GM18499 (cell line): ENCODE measurements at regions not wholly inside any gene's neighbourhood (a gene's known extent, or its start where the extent isn't known, plus 50 kb on each side); places are given as distances from the start of the nearest gene placed in this dataset.
A peak's percentile ranks its signal among the peaks of the same experiment; 100 is the strongest.
"Not testable (repeated sequence)": the region's sequence is repeated elsewhere in the genome, so short reads cannot be mapped to it uniquely, and the experiment has no call there.

Experiments used
- ATAC-seq: cut with Tn5 transposase; IDR thresholded peaks from one replicate; pipeline ENCODE4 v1.9.1; 2021; ENCODE audit warnings: moderate number of reproducible peaks; ENCODE audit not compliant: insufficient read depth, unreplicated experiment

DNA sequence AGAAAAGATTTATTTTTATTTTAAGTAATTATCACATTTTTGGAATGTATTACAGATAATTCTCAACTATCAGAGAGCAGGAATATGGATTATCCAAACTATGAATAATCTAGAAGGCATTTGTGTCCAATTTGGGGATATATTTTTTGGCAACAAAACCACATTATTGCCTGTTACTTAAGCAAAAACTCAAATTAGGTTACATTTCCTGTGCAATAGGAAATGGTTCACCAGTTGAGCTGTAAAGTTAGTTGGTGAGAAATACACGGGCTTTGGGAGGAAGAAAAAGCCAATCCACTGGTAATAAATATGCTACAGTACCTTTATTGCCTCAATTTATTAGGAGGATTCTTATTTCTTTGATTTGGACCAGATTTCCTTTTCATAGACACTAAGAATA is 1075.2 kb downstream of the PCDH9 start:
- no peak for ATAC-seq

DNA sequence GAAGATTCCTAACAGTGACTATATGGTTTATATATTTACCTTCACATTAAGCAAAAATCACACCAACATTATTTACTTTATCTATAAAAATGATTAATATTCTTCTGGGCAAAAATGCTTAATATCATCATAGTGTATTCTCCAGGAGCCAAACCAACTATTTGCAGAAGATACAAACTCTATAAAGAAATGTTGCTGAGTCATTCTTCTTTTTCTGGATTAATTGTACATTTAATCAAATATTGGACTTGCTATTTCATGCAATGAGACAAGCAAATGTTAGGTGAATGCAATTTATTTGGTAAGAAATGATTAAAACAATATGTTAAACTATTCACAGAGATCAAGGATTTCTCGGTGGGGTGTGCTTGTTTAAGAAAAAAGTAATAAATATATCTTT is 1075.8 kb downstream of the PCDH9 start:
- ATAC-seq, result no peak

DNA sequence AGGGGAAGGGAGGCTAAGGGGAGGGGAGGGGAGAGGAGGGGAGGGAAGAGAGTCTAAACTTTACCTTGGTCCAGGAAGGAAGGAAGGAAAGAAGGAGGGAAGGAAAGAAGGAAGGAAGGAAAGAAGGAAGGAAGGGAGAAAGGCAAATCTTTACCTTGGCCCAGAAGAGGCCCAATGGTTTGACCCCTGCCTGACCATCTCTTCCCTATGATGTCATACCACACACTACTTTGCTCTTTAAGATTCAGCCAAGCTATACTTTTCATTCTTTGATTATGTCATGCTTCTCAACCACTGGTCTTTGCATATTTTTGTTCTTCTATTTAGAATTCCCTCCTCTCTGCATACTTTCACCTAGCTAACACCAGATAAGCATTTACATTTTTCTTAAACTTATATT is 1077.5 kb downstream of the PCDH9 start:
- no peak for ATAC-seq

DNA sequence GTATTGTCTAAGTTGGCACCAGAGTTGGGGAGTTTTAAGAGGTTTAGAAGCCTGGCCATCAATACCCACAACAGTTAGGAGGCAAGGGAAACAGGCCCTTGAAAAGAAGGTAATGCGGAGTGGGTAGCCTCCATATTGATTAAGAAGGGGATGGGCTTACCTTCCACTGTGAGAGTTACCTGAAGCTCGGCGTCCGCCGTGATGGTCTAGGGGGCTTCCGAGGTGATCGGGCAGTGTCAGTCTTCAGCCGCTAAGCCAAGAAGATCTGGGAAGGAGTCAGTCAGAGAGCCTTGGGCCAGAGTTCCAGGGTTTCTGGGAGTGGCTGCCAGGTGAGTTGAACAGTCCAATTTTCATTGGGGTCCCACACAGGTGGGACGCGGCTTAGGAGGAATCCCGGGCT is 1085.8 kb downstream of the PCDH9 start:
- not testable (repeated sequence) for ATAC-seq

DNA sequence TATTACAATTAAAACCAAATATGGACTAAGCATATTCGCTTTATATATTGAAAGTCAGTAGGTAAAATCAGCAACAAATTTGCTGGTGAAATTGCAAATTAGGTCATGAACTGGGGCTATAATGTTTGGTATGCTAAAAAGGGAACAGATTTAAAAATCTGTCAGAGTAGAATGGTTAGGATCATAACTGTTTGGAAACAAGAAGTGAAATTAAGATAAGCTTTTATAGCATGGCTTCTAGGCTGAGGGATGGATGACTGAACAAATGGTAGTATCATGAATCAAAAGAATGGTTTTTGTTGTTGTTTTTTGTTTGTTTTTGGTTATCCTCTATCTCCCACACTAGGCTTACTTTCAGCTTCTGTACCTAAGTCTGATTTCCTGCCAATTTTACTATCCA is 1090.4 kb downstream of the PCDH9 start:
- ATAC-seq, result no peak

DNA sequence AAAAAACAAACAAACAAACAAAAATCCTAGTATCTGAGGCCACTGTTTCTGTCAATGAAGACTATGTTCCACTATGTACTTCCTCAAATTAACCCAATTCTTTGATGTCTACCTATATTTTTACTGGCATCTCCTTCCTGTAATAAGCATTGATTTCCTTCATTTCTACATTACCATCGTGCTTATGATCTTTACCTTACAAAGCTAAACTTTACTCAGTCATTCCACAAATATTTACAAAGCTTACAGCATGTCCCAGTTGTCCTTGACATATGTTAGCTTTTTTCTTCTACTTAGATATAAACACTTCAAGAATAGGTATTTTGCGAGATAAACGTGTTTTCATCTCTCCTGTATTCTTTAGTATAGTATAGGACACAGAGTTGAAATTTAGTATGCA is 1090.9 kb downstream of the PCDH9 start:
- no peak for ATAC-seq

DNA sequence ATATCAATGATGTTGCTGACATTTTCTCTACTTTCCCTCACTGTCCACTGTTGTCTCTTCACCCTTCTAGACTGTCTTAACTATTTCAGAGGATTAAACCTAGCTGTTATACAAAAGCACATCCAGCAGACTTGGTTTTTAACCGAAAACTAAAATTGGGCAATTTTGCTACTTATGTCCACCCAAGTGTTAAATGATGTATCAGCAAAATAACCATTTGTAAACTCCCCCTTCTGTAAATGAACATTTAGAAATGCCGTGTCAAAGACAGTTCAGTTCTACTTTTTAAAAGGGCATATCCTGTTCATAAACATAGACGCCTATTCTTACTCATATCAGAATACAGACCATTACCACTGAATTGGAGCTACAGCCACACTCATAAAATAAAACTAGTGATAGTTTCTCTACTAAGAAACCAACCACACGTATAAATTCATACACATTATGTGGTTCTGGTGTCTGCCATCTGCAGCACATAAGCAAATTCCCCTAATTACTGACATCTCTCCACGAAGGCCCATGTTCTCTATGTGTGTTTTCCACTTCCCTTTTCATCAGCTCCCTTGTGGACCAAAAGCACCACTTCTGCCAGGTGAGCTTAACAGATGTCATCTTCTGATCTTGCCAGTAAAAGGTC is 1091.8 kb downstream of the PCDH9 start:
- peak; percentile 75 for ATAC-seq

DNA sequence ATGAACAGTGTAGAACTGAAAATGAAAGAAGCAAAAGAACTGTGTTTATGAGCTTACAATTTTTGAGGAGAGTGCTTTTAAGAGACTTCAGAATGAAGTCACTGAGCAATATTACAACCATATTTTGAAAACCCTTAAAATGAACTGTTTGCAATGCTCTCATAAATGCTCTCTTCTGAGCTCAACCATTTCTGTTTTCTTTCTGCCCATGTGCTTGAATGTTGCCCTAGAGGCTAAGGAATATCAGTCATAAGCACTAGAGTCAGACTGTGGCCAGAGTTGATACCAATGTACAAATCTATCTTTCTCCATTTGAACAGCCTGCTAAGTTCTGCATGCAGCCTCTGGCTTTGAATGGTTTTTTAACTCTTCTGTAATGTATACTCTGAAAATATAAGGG is 1092.8 kb downstream of the PCDH9 start:
- no peak for ATAC-seq

DNA sequence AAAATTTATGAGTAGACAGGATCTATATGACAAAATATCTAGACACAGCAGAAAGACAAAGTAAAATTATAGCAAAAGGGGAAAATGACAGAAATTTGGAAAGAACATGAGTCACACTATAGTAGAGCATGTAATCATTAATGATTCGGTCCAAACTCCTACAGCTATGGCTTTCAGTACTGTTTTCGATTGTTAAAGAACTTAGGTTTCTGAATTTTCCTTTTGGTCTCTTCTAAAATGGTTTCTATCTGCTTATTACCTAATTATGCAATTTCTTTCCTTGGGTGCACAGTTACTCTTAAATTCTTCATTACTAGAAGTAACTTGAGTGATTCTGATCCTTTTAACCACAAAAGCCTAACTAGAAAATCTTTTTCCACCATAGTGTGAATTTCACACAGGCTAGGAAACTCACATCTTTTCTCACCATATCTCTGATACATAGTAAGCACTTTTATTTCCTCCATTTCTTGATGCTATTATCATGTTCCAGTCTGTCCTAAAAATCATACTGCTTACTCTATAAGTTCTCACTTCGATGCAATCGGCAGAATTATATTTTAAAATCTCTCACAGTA is 1101.4 kb downstream of the PCDH9 start:
- peak; percentile 65 for ATAC-seq

DNA sequence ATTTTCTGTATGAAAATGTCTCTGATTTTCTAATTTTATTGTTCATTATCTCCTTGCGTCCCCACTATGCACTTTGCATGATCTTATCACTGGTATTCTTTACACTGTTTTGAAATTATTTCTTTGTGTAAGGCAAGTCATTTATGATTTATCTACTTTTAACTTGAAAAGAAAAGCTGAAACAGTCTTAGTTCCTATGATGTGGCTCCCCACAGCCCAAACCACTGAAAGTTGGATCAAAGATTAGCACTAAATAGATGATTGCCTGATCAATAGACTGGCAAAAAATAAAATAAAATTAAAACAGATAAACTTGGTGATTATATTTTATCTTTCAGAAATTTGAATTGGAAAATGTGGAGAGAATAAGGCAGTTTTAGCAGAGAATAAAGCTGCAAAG is 1101.9 kb downstream of the PCDH9 start:
- ATAC-seq, result no peak

DNA sequence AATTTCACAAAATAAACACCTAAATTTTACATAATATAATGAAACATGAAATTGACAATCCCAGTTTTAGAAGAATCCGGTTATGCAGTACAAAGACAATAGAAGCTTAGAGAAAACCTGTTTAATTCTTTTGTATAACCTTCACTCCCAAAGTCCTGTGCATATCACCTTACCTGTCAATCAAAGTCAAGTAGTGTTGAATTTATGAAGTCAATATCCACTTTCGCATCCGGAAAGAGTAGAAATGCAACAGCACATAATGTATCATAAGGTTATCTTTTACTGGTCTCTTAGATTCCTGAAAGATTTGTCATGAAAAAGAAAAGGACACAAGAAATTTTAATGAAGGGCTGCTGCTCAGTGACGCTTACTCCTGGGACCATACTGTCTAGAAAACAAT is 1112.6 kb downstream of the PCDH9 start:
- ATAC-seq, result no peak

DNA sequence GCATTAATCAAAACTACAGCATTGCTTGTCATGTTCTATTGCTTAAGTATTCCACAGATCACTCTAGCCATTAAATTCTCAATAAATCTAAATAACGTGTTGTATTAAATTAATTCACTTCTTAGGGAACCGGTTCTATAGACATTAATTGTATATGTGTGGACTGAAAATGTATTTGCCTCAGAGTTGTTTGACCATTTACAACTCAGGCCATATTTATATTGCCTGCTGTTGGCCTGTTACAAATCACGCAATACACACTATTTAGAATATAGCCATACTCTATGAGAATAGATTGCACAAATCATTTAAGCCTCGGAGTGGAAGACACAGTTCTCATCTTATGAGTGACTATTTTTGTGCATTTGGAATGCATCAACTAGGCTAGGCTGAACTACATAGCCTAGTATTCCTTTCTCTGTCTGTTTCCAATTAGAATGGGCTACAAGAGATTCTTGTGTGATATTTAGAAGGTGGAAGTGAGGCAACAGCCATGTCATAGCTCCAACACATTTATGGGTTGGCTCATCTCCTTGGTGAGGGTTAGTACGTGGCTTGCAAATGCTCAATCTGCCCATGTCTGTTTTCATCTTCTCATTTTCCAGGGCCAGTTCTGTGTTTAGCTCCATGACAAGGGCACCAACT is 1116.1 kb downstream of the PCDH9 start:
- ATAC-seq, result no peak

DNA sequence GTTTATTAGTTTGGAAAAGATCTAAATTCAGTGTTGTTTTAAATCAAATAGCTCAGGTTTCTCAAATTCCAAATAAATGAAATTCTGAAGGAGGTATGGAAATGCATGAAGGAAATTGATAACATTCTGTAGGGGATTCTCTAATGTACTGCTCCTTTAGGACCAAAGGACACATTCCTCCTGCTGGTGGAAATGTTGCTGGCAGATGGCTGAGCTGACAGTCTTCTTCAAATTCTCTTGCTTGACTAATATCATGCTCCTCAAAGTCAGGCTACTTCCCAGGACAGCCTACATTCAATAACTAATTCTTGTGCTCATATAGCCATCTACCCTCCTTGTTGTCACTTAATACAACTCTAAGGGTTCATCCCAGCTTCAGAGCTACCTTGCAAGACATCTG is 1118.5 kb downstream of the PCDH9 start:
- no peak for ATAC-seq

DNA sequence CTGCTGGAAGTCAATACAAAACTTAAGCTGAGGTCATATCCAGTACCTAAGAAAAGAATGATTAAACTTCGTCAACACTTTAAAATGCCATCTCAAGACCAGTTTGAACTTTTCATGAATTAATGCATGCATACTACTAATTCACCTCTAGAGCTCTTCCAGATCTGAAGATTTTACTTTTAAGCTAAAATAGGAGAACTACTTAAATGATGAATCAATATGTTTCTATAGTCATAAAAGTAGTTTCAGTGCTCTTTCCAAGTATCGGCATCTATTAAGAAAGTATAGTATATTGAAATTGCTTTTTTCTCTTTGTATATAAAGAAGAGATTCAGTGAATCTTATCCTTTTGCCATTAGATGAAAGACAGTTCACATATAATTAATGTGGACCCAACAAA is 1123.9 kb downstream of the PCDH9 start:
- no peak for ATAC-seq

DNA sequence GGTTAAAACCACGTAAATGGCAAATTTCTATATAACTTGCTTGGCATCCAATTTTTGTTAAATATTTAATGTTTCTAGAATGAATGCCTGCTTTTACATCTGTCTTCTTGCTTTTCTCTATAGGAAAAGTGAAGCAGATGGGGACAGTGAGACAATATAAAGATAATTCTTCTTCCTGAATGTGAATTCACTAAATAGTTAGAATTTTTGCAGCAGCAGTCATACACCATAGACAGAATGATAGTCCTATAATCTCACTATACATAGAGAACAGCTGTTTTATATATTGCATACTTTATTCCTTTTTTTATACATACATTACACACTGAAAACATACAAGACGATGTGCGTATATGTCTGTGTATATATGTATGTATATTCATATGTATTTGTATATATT is 1127.3 kb downstream of the PCDH9 start:
- no peak for ATAC-seq

DNA sequence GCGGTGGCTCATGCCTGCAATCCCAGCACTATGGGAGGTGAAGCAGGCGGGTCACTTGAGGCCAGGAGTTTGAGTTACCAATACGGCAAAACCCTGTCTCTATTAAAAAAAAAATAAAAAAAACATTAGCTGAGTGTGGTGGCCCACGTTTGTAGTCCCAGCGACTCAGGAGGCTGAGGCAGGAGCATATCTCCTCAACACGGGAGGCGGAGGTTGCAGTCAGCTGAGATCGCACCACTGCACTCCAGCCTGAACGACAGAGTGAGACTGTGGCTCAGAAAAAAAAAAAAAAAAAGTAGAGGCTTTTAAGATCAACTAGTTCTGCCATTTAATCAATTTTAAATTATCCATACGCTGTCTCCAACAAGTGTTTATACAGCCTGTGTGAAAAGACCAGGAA is 1130.3 kb downstream of the PCDH9 start:
- no peak for ATAC-seq

DNA sequence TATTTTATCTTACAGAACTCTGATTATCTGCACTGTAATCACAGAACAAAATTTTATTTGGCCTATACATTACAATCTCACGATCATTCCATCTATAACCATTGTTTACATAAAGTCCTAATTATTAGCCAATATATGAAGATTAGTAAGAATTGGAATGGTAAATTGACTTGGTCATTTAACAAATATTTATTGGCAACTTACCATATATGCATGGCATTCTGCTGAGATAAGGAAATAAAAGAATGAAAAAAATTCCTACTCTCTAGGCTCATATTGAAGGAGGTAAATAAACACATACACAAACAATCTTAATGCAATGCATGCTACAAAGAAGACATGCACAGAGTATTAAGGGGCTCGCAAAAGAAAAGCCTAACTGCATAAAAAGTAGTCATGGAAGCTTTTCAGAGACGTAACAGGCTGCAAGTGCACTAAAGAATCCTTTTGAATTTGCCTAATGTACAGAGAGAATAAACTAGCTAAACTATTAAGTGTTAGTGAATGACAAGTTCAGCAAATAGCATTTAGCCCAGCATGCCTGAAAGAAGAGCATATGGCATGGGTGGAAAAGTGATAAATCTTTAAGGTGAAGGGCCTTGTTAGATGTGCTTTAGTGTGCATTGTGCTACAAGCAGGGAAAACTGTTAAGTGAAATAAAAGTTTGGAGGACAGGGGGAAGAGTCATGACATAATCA is 1131.1 kb downstream of the PCDH9 start:
- no peak for ATAC-seq

DNA sequence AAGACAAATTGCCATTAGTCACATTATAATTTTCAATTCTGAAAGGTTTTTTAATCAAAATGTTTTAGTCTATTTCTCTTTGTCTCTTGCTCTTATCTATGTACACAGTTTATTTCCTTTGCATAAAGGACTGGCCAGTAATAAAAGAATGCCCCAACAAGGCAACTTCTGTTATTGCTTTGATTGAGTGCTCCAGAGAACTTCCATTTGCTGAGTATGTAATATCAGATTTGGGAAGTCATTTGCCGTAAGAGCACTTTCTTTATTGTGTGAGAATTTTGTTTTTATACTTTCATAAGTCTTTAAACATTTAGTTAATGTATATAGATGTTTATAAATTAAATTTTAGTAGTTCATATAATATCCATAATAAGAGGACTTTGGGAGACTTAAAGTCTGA is 1140.4 kb downstream of the PCDH9 start:
- ATAC-seq, result no peak

DNA sequence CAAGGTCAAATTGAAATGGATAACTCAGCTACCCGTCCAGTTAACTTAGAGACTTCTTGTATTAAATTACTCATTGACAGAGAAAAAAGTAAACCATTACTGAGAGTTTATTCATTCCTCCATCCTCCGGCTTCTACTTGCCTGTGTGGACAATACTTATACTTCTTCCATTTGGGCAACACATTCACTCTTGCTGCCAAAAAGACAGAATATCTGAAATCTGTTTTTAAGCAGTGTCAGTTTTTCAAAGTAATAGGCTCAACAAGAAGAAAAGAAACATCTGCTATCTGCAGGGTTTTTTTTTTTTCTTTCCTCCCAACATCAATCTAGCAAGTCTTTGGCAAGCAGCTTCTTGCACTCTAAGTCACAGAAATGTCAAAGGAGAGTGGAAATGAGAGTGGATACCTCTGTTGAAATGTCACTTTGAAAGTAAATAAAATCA is 1142.8 kb downstream of the PCDH9 start:
- no peak for ATAC-seq

DNA sequence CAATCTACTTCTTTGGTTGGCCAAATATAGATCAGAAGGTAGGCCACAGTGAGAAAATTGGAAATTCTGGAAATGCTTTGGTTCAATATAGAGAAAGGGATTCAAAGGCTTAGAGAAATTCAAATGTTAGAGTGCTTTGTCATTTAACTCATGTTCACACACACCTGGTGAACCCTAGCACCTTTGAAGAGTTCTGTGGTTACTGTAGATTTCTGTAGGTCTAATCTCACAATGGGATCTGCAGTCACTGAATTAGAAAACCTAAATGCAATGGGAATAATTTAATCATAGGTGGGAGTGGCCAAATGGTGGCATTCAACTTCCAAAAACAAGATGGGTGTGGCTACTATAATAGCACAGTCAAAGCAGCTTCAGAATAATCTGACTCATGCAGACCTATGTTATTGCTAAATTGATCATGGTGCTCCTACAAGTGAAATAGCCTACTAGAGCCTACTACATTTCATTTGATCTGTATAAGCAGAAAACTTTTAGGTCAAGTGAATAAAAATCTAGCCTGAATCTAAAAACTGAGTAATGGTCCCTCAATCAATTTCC is 1152.9 kb downstream of the PCDH9 start:
- no peak for ATAC-seq

DNA sequence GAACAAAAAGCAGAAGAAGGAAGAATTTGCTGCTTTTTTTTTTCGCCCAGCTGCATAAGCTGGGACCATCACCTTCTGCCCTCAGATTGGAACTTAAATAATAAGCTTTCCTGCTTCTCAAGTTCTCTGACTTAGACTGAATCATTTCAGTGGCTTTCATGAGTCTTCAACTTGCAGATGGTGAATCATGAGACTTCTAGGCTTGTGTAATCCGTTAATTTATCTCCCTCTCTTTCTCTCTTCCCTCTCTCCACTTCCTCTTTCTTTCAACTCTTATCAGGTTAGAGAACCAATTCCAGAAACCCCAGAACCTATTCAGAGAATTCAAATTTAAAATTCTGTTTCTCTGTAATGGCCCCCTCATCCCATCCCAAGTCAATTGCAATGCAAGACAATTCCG is 1153.7 kb downstream of the PCDH9 start:
- no peak for ATAC-seq
